GM23248 (cell line): ENCODE measurements at regions not wholly inside any gene's neighbourhood (a gene's known extent, or its start where the extent isn't known, plus 50 kb on each side); places are given as distances from the start of the nearest gene placed in this dataset.

ENCODE experiments used
- EZH2 ChIP-seq: fragments of 200-600 bp; sonication (generic); IDR thresholded peaks from 2 replicates; pipeline ENCODE4 v1.6.1; 2018; ENCODE audit warnings: antibody characterized with exemption, mild to moderate bottlenecking; ENCODE audit not compliant: insufficient read depth, poor library complexity, severe bottlenecking
- EZH2phosphoT487 ChIP-seq: fragments of 200-600 bp; sonication (generic); IDR thresholded peaks from 2 replicates; pipeline ENCODE4 v1.6.1; 2018; ENCODE audit warnings: antibody characterized with exemption, moderate library complexity, mild to moderate bottlenecking, low read depth; ENCODE audit not compliant: insufficient read depth

DNA sequence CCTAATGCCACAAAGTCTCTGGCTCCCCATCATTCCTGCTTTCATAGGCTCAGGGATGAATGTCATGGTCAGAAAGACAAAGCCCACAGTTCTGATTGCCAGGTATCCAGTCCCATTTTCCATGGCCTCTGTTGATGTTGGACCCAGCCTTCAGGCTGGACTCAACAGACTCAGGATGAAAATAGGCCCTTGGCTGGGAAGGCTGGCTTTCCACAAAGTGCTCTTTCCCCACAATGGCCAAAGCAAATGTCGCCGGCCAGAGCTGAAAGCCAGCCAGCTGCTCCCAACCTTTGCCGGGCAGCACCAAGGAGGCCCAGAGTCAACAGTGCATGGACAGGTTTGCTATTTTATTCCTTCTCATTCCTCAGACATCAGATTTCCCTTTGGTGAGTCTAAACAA is 430.1 kb upstream of the FGF16 start:
- TF ChIP-seq EZH2phosphoT487 (no peak), EZH2 (no peak)
